ENCODE measurements at regions not wholly inside any gene's neighbourhood (a gene's known extent, or its start where the extent isn't known, plus 50 kb on each side); places are given as distances from the start of the nearest gene placed in this dataset.

DNA sequence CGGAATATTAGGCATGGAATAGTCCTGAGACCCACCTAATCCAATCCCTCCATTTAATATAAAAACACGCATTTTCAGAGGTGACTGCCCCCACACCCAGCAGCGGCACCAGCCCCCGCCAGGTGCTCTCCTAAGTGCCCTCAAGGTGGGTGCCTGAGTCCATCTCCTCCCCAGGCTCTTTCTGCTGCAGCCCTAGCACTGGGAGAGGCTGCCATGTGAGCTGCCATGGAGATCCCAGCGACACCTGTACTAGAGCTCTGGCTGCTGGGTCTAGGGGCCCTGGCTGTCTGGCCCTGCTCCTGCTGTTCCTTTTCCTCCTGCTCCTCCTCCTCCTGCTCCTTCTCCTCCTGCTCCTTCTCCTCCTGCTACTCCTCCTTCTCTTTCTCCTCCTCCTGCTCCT lies 191.1 kb upstream of the BMPER start:
- Histone ChIP-seq H3K9me3 (ENCODE audit: control insufficient read depth, low read depth, low read length) (no peaks in the 10 kb centered on the region), H3K4me3 (ENCODE audit: control insufficient read depth in 2 of 3, extremely low read depth in 1 of 3, insufficient read depth in 2 of 3, low read depth in 1 of 3, low read length in 3 of 3) (no peak overlapping the region), H2AFZ (ENCODE audit: control insufficient read depth, low read length) (no peak overlapping the region), H3K27ac (ENCODE audit: control insufficient read depth, insufficient read depth, low read length) (no peak overlapping the region), H3K79me2 (ENCODE audit: control insufficient read depth, insufficient read depth, low read length) (no peaks in the 10 kb centered on the region), H3K4me2 (ENCODE audit: control insufficient read depth, extremely low read depth, insufficient read depth, low read depth, low read length) (no peak overlapping the region), H4K20me1 (ENCODE audit: control insufficient read depth, extremely low read depth, insufficient read depth, low read length) (no peaks in the 10 kb centered on the region), H3K4me1 (ENCODE audit: control insufficient read depth, extremely low read depth, insufficient read depth, low read length) (no peaks in the 10 kb centered on the region), H3K9ac (ENCODE audit: control insufficient read depth, extremely low read depth, insufficient read depth, low read length) (no peak overlapping the region), H3K36me3 (ENCODE audit: control insufficient read depth in 2 of 2, extremely low read depth in 1 of 2, insufficient read depth in 2 of 2, low read length in 2 of 2) (no peaks in the 10 kb centered on the region), H3K27me3 (ENCODE audit: control insufficient read depth, extremely low read depth, insufficient read depth, low read length) (no peaks in the 10 kb centered on the region), H3K9me1 (ENCODE audit: control insufficient read depth, extremely low read depth, insufficient read depth, low read length) (no peaks in the 10 kb centered on the region)
- dilution Hi-C loops (cut with MboI; ENCODE audit: extremely low pct_ligation_motif_present, low sequenced_read_pairs) = no loop called here
- TF ChIP-seq, protein P1, sequence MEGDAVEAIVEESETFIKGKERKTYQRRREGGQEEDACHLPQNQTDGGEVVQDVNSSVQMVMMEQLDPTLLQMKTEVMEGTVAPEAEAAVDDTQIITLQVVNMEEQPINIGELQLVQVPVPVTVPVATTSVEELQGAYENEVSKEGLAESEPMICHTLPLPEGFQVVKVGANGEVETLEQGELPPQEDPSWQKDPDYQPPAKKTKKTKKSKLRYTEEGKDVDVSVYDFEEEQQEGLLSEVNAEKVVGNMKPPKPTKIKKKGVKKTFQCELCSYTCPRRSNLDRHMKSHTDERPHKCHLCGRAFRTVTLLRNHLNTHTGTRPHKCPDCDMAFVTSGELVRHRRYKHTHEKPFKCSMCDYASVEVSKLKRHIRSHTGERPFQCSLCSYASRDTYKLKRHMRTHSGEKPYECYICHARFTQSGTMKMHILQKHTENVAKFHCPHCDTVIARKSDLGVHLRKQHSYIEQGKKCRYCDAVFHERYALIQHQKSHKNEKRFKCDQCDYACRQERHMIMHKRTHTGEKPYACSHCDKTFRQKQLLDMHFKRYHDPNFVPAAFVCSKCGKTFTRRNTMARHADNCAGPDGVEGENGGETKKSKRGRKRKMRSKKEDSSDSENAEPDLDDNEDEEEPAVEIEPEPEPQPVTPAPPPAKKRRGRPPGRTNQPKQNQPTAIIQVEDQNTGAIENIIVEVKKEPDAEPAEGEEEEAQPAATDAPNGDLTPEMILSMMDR (optimal IDR thresholded peaks at IDR 0.05 in 1 of 3, IDR thresholded peaks at IDR 0.05 in 1 of 3, conservative IDR thresholded peaks at IDR 0.05 in 1 of 3; ENCODE audit: extremely low read depth in 1 of 3, insufficient read depth in 2 of 3, low read length in 3 of 3) = no peak
- TF ChIP-seq EZH2 (IDR thresholded peaks at IDR 0.05; ENCODE audit: low read length) = no peak
- DNase-seq (ENCODE audit: low read depth, low spot score) (no peak), FAIRE-seq (no peak)

DNA sequence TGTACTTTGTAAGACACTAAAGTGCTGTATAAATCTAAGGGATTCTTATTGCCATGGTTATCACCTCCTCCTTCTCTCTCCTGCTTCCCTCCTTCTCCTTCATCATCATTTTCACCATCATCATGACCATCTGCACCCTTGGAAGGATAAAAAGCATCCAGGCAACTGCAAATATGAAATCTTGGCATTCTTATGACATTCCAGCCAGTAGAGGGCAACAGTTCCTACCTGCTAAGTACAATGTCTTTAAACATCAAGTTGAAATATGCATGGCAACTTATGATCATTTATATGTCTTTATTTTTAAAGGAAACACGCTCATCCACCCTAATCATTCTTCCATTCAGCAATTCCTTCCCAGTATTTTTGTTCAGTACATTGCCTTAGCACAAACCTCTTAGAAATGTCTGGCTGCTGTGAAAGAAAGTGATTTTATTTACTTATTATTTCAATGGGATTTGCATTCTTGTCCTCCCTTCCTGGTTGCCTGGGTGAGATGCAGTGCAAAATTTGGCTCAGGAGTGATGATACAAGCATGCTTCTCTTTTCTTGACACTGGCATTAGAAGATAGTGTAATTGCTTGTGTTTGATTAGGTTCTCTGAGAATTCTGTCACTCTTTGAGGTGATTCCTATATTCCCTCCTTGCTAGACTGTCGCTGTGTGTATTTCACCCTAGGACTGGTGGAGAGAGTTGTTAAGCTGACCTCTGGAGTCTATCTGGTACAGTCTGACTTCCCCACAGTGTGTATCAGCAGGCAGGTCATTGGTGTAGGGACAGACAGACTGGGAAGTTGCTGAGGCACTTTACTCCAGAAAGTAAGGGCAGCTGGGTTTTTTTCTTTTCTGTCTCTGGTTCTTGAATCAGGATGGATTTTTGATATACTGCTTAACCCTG lies 188.5 kb upstream of the BMPER start:
- Histone ChIP-seq H2AFZ (ENCODE audit: control insufficient read depth, low read length) (no peak overlapping the region), H3K79me2 (ENCODE audit: control insufficient read depth, insufficient read depth, low read length) (no peaks in the 10 kb centered on the region), H3K9me3 (ENCODE audit: control insufficient read depth, low read depth, low read length) (no peaks in the 10 kb centered on the region), H3K27ac (ENCODE audit: control insufficient read depth, insufficient read depth, low read length) (no peak overlapping the region), H3K4me1 (ENCODE audit: control insufficient read depth, extremely low read depth, insufficient read depth, low read length) (no peaks in the 10 kb centered on the region), H4K20me1 (ENCODE audit: control insufficient read depth, extremely low read depth, insufficient read depth, low read length) (no peaks in the 10 kb centered on the region), H3K9me1 (ENCODE audit: control insufficient read depth, extremely low read depth, insufficient read depth, low read length) (no peaks in the 10 kb centered on the region), H3K4me2 (ENCODE audit: control insufficient read depth, extremely low read depth, insufficient read depth, low read depth, low read length) (no peak overlapping the region), H3K4me3 (ENCODE audit: control insufficient read depth in 2 of 3, extremely low read depth in 1 of 3, insufficient read depth in 2 of 3, low read depth in 1 of 3, low read length in 3 of 3) (no peak overlapping the region), H3K9ac (ENCODE audit: control insufficient read depth, extremely low read depth, insufficient read depth, low read length) (no peak overlapping the region), H3K27me3 (ENCODE audit: control insufficient read depth, extremely low read depth, insufficient read depth, low read length) (no peaks in the 10 kb centered on the region), H3K36me3 (ENCODE audit: control insufficient read depth in 2 of 2, extremely low read depth in 1 of 2, insufficient read depth in 2 of 2, low read length in 2 of 2) (no peaks in the 10 kb centered on the region)
- FAIRE-seq (no peak), DNase-seq (ENCODE audit: low read depth, low spot score) (no peak)
- dilution Hi-C loops (cut with MboI; ENCODE audit: extremely low pct_ligation_motif_present, low sequenced_read_pairs) = no loop called here
- TF ChIP-seq, protein P1 (optimal IDR thresholded peaks at IDR 0.05 in 1 of 3, IDR thresholded peaks at IDR 0.05 in 1 of 3, conservative IDR thresholded peaks at IDR 0.05 in 1 of 3; ENCODE audit: extremely low read depth in 1 of 3, insufficient read depth in 2 of 3, low read length in 3 of 3) = peak; percentile 23 to 79 (median 62)
- TF ChIP-seq EZH2 (IDR thresholded peaks at IDR 0.05; ENCODE audit: low read length) = no peak

All from keratinocyte (primary cell).